ENCODE measurements at regions not wholly inside any gene's neighbourhood (a gene's known extent, or its start where the extent isn't known, plus 50 kb on each side); places are given as distances from the start of the nearest gene placed in this dataset.

GRCh38 chr5:165735388-165735787, 2230.0 kb downstream of the MAT2B start:
- DNase-seq (ENCODE audit: low read depth) (no peak), FAIRE-seq (no peak)
- TF ChIP-seq CTCF (IDR thresholded peaks at IDR 0.05; ENCODE audit: insufficient read depth, low read length, severe bottlenecking): no peak
- Histone ChIP-seq H3K27me3 (ENCODE audit: control insufficient read depth, insufficient read depth, low read length) (no peaks in the 10 kb centered on the region), H3K36me3 (ENCODE audit: control insufficient read depth, insufficient read depth, low read length) (no peaks in the 10 kb centered on the region), H3K4me3 (ENCODE audit: low read depth, low read length) (no peak overlapping the region)

GRCh38 chr5:165739079-165739741, 2233.8 kb downstream of the MAT2B start:
- no peak for DNase-seq (ENCODE audit: low read depth)
- no peak for TF ChIP-seq CTCF (IDR thresholded peaks at IDR 0.05; ENCODE audit: insufficient read depth, low read length, severe bottlenecking)
- H3K36me3 ChIP-seq (ENCODE audit: control insufficient read depth, insufficient read depth, low read length): no peaks in the 10 kb centered on the region
- H3K4me3 ChIP-seq (ENCODE audit: low read depth, low read length): no peak overlapping the region
- no peaks in the 10 kb centered on the region for H3K27me3 ChIP-seq (ENCODE audit: control insufficient read depth, insufficient read depth, low read length)
- no peak for FAIRE-seq

- TF ChIP-seq CTCF (IDR thresholded peaks at IDR 0.05; ENCODE audit: insufficient read depth, low read length, severe bottlenecking): no peak
- H3K27me3 ChIP-seq (ENCODE audit: control insufficient read depth, insufficient read depth, low read length): no peaks in the 10 kb centered on the region
- DNase-seq (ENCODE audit: low read depth) (no peak), FAIRE-seq (no peak)
- no peaks in the 10 kb centered on the region for H3K36me3 ChIP-seq (ENCODE audit: control insufficient read depth, insufficient read depth, low read length)
- no peak overlapping the region for H3K4me3 ChIP-seq (ENCODE audit: low read depth, low read length)
Measured at GRCh38 chr5:165757791-165758190, 2252.4 kb downstream of the MAT2B start.

DNA sequence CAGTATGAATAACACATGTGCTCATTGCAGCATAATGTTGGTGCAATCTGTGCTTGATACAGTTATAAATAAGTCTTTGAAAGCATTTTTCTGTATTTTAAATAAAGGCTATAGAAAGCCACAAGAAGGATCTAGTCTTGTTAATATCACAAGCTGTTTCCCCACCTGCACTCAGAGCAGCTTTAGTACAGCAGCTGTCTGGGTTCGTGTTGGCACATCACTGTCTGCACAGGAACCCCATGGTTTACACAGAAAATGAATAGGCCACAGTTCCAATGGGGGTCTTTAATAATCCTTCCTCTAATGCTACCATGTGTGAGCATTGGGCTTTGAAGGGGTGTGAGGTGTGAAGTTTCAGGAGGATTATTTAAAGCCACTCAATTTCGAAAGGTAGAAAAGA, 2269.7 kb downstream of the MAT2B start:
- no peak for DNase-seq (ENCODE audit: low read depth)
- FAIRE-seq: no peak
- H3K36me3 ChIP-seq (ENCODE audit: control insufficient read depth, insufficient read depth, low read length): no peaks in the 10 kb centered on the region
- no peaks in the 10 kb centered on the region for H3K27me3 ChIP-seq (ENCODE audit: control insufficient read depth, insufficient read depth, low read length)
- H3K4me3 ChIP-seq (ENCODE audit: low read depth, low read length): no peak overlapping the region
- TF ChIP-seq CTCF (IDR thresholded peaks at IDR 0.05; ENCODE audit: insufficient read depth, low read length, severe bottlenecking): no peak

DNA sequence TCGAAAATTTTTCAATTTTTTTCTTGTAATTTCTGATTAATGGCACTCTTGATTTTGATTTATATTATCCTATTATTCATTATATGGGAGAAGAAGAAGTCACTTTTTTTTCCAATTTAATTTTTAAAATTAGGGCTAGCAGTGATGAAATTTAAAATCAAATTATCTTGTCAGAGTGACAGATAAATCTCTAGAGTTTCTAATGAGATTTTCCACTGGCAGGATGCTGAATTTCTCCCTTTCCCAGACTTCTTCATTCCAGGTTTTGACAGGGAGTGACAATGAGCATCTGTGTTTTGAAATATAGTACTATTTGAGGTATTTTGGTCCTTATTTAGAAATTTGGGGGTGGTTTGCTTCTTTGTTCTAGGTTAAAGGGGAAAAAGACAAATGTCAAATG, 2274.1 kb downstream of the MAT2B start:
- H3K27me3 ChIP-seq (ENCODE audit: control insufficient read depth, insufficient read depth, low read length): no peaks in the 10 kb centered on the region
- no peak for TF ChIP-seq CTCF (IDR thresholded peaks at IDR 0.05; ENCODE audit: insufficient read depth, low read length, severe bottlenecking)
- FAIRE-seq (no peak), DNase-seq (ENCODE audit: low read depth) (no peak)
- H3K4me3 ChIP-seq (ENCODE audit: low read depth, low read length): no peak overlapping the region
- H3K36me3 ChIP-seq (ENCODE audit: control insufficient read depth, insufficient read depth, low read length): no peaks in the 10 kb centered on the region

GRCh38 chr5:165780901-165781300, 2275.5 kb downstream of the MAT2B start:
- no peak for TF ChIP-seq CTCF (IDR thresholded peaks at IDR 0.05; ENCODE audit: insufficient read depth, low read length, severe bottlenecking)
- DNase-seq (ENCODE audit: low read depth) (no peak), FAIRE-seq (no peak)
- Histone ChIP-seq H3K27me3 (ENCODE audit: control insufficient read depth, insufficient read depth, low read length) (no peaks in the 10 kb centered on the region), H3K4me3 (ENCODE audit: low read depth, low read length) (no peak overlapping the region), H3K36me3 (ENCODE audit: control insufficient read depth, insufficient read depth, low read length) (no peaks in the 10 kb centered on the region)

All from bronchial epithelial cell (primary cell).